Ovary (tissue), 7 donors: ENCODE measurements at regions not wholly inside any gene's neighbourhood (a gene's known extent, or its start where the extent isn't known, plus 50 kb on each side); places are given as distances from the start of the nearest gene placed in this dataset.

ENCODE experiments used
- DNase-seq, 5 donors: peaks; one replicate each; pipeline ENCODE4 v3.0.0-alpha.2; 2019 to 2020
- H3K27ac ChIP-seq, 2 donors: fragments of 200-600 bp; one replicate each; pipeline versions ENCODE4 v1.5.1 to v1.8.0; 2019 to 2022
- H3K27me3 ChIP-seq: fragments of 200-600 bp; one replicate; pipeline ENCODE4 v1.8.0; 2022
- H3K36me3 ChIP-seq: fragments of 200-600 bp; sonication (generic); one replicate; pipeline ENCODE4 v1.5.1; 2019
- H3K4me1 ChIP-seq: one replicate; pipeline ENCODE4 v1.8.1; 2013; ENCODE audit warnings: mild to moderate bottlenecking, moderate library complexity; ENCODE audit not compliant: insufficient read depth
- H3K4me3 ChIP-seq: fragments of 200-600 bp; sonication (generic); one replicate; pipeline ENCODE4 v1.5.1; 2017
- H3K9me3 ChIP-seq, 2 donors: fragments of 200-600 bp in 1 of 2; sonication (generic) in 1 of 2; one replicate each; pipeline versions ENCODE4 v1.5.1 to v1.8.1; 2013 to 2019; ENCODE audit warnings: mild to moderate bottlenecking in 1 of 2, moderate library complexity in 1 of 2
- EP300 ChIP-seq: sonication (generic); formaldehyde crosslinking; IDR thresholded peaks from one replicate; pipeline ENCODE4 v1.6.1; 2017; ENCODE audit warnings: antibody characterized with exemption
- POLR2A ChIP-seq: fragments of 450-650 bp; IDR thresholded peaks from one replicate; pipeline ENCODE4 v1.6.1; 2017; ENCODE audit warnings: antibody characterized with exemption, mild to moderate bottlenecking, moderate library complexity
- WGBS, 3 donors: extraction: QIAGEN DNeasy Blood & Tissue Kit in 1 of 3; methylation state at CpG; one replicate each; pipeline versions ENCODE4 v1.1.5 to v1.1.7; 2013 to 2017; 5-methylcytosine and 5-hydroxymethylcytosine counted together
- intact Hi-C, 4 donors: fragments of 100-400 bp; cut with DNase I; formaldehyde crosslinking; loops; one replicate each; pipeline versions ENCODE4 v1.11.0 to v1.15.1; 2022 to 2023
- TF ChIP-seq, protein P1 (sequence below), 3 donors: fragments of 450-650 bp in 2 of 3; fragments of 200-600 bp in 1 of 3; IDR thresholded peaks; one replicate each; pipeline versions ENCODE4 v1.5.1 to v1.8.0; 2016 to 2022; ENCODE audit warnings: antibody characterized with exemption in 3 of 3, mild to moderate bottlenecking in 1 of 3
- donor health status: DM: no; HTN: no; CAD: no; lungs with moderate emphysema.
- donor health status: DM: no; HTN: no; CAD: no.
- donor health status: Bipolar disorder and iron deficiency.
- donor health status: DM: no; HTN: no; CAD: no.
- donor health status: DM: yes; HTN: yes; CAD: no.

DNA sequence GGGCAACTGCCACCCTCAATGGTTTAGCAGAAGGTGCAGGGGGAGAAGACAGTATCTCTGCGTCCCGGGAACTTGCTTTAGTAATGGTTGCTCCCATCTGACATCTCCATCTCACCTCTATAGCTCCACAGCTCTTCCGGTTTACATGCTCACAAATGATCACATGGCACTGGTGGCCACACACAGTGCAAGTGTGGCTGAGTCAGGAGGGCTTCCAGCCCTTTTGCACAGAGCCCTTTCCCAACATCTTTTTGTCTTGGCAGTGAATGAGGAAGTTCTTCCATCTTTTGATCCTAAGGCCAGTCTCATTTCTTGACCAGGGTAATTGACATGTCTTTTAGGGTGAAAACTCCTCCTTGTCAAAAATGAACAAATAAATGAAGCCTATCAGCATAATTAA lies 347.7 kb downstream of the LPIN1 start:
- TF ChIP-seq, protein P1, sequence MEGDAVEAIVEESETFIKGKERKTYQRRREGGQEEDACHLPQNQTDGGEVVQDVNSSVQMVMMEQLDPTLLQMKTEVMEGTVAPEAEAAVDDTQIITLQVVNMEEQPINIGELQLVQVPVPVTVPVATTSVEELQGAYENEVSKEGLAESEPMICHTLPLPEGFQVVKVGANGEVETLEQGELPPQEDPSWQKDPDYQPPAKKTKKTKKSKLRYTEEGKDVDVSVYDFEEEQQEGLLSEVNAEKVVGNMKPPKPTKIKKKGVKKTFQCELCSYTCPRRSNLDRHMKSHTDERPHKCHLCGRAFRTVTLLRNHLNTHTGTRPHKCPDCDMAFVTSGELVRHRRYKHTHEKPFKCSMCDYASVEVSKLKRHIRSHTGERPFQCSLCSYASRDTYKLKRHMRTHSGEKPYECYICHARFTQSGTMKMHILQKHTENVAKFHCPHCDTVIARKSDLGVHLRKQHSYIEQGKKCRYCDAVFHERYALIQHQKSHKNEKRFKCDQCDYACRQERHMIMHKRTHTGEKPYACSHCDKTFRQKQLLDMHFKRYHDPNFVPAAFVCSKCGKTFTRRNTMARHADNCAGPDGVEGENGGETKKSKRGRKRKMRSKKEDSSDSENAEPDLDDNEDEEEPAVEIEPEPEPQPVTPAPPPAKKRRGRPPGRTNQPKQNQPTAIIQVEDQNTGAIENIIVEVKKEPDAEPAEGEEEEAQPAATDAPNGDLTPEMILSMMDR (IDR thresholded peaks at IDR 0.05) = no peak
- TF ChIP-seq EP300 (no peak), POLR2A (no peak)
- 94 to 97% (median 97%) methylated on average over 3 of the region's 3 CpGs for WGBS, 3 donors
- intact Hi-C loops = no loop called here

DNA sequence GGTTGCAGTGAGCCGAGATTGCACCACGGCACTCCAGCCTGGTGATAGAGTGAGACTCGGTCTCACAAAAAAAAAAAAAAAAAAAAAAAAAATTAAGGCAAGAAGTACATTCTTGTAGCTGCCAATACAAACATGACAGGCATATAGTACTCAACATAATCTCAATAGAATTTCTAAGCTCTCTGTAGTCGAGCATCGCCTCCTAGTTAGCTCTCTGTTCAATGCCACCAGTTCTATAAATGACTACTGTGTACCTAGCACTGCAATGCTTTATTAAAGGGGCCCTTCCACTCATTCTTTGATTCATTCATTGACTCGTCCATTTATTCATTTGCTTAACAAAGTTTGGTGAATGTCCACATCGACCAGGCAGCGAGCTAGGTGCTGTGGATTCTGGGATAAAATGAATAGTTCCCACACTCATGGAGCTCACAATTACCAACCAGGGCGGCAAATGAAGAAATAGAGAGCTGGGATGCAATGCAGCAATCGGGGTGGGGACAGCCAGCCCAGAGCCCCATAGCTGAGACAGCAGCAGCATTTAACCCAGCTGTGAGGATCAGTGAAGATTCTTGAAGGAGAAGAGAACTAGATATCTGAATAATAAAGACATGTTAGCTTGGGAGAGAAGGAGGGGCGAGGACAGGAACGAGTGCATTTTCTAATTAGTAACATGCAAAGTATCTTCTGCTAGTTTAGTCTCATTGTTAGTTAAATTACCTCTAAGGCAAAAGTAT lies 349.8 kb downstream of the LPIN1 start:
- intact Hi-C loops = no loop called here
- 81 to 84% (median 81%) methylated on average over 12 of the region's 12 CpGs for WGBS, 3 donors
- Histone ChIP-seq H3K9me3 (no peaks in the 10 kb centered on the region), H3K4me3 (no peak overlapping the region), H3K27me3 (no peaks in the 10 kb centered on the region), H3K4me1 (no peaks in the 10 kb centered on the region), H3K27ac (no peak overlapping the region), H3K36me3 (no peaks in the 10 kb centered on the region)
- no peak for DNase-seq
- TF ChIP-seq POLR2A (no peak), EP300 (no peak)
- TF ChIP-seq, protein P1 (IDR thresholded peaks at IDR 0.05) = no peak

More for the DNA sequence above, 347.7 kb downstream of the LPIN1 start:
- DNase-seq = no peak
- no peaks in the 10 kb centered on the region for H3K4me1 ChIP-seq
- H3K4me3 ChIP-seq = no peak overlapping the region
- no peaks in the 10 kb centered on the region for H3K36me3 ChIP-seq
- H3K27ac ChIP-seq = no peak overlapping the region
- no peaks in the 10 kb centered on the region for H3K9me3 ChIP-seq
- H3K27me3 ChIP-seq = no peaks in the 10 kb centered on the region

DNA sequence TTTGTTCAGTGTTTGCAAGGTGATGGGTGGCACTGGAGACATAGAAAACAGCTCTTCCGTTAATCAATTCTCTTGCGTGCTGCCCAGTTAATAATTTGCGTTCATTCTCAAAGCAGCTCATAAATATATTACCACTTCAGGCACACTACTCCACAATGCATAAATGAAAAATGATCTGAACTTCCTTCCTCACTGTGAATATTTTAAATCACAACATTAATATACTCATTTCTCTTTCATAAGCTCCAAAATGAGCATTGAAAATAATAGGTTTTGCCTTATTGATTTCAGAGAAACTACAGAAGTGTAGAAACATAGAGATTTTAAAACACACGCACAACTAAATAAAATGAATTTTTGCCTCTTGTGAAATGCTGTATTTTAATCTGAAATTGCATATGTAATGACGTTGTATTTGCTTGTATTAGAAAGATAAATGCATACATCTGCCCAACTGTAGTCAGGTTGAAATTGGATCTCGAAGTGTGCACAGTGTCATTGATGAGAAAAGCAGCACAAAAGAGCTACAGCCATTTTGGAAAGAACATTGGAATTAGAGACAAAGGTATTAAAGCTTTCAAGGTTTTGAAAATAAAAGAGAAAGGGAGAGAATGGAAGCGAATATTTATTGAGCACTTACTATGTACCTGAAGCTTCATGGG lies 350.5 kb downstream of the LPIN1 start:
- H3K27ac ChIP-seq = no peak overlapping the region
- no peaks in the 10 kb centered on the region for H3K9me3 ChIP-seq
- no peaks in the 10 kb centered on the region for H3K36me3 ChIP-seq
- H3K27me3 ChIP-seq = no peaks in the 10 kb centered on the region
- WGBS, 3 donors = 79 to 85% (median 82%) methylated on average over 7 of the region's 7 CpGs
- intact Hi-C loops = no loop called here
- H3K4me3 ChIP-seq = no peak overlapping the region
- TF ChIP-seq POLR2A = no peak
- no peak for TF ChIP-seq EP300
- TF ChIP-seq, protein P1 (IDR thresholded peaks at IDR 0.05) = no peak
- no peak for DNase-seq
- no peaks in the 10 kb centered on the region for H3K4me1 ChIP-seq

DNA sequence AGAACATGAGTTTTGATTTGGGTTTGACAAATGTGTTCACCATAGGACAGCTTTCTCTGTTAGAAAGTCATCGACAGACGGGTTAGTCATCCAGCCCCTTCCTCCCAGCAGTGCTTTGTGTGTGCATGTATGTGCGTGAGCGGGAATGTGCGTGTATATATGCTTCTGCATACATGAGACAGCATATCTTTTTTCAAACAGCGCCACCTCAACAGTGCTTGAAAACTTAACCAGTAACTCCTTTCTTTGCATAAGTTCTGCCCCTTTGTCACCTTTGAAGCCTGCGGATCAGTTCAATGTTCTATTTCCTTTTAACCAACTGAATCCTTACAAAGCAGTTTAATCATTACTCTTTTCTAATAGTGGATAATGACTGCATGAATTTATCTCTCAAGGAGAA lies 351.4 kb downstream of the LPIN1 start:
- no peak for DNase-seq
- Histone ChIP-seq H3K27me3 (no peaks in the 10 kb centered on the region), H3K4me3 (no peak overlapping the region), H3K4me1 (no peaks in the 10 kb centered on the region), H3K27ac (no peak overlapping the region), H3K9me3 (no peaks in the 10 kb centered on the region), H3K36me3 (no peaks in the 10 kb centered on the region)
- WGBS, 3 donors = 95 to 99% (median 97%) methylated on average over 7 of the region's 7 CpGs
- TF ChIP-seq, protein P1 (IDR thresholded peaks at IDR 0.05) = no peak
- TF ChIP-seq EP300 = no peak
- no peak for TF ChIP-seq POLR2A
- intact Hi-C loops = no loop called here
